Ishikawa (cell line): ENCODE measurements at regions not wholly inside any gene's neighbourhood (a gene's known extent, or its start where the extent isn't known, plus 50 kb on each side); places are given as distances from the start of the nearest gene placed in this dataset.

ENCODE experiments used
- CEBPB ChIP-seq: IDR thresholded peaks from 2 replicates; pipeline ENCODE4 v1.6.1; 2012
- CREB1 ChIP-seq: IDR thresholded peaks from 2 replicates; pipeline ENCODE4 v1.6.1; 2012; ENCODE audit warnings: low read depth
- EGR1 ChIP-seq: IDR thresholded peaks from 2 replicates; pipeline ENCODE4 v1.6.1; 2012
- EP300 ChIP-seq: IDR thresholded peaks from 2 replicates; pipeline ENCODE4 v1.6.1; 2012; ENCODE audit warnings: borderline replicate concordance
- FOXM1 ChIP-seq: IDR thresholded peaks from 2 replicates; pipeline ENCODE4 v1.6.1; 2012; ENCODE audit warnings: low read depth, borderline replicate concordance
- RAD21 ChIP-seq: IDR thresholded peaks from 2 replicates; pipeline ENCODE4 v1.6.1; 2012; ENCODE audit warnings: low read depth
- TAF1 ChIP-seq: IDR thresholded peaks from 2 replicates; pipeline ENCODE4 v1.6.1; 2012; ENCODE audit warnings: low read depth, mild to moderate bottlenecking
- TCF12 ChIP-seq: IDR thresholded peaks from 2 replicates; pipeline ENCODE4 v1.6.1; 2012; ENCODE audit warnings: low read depth
- TEAD4 ChIP-seq: IDR thresholded peaks from 2 replicates; pipeline ENCODE4 v1.6.1; 2012
- YY1 ChIP-seq: IDR thresholded peaks from 2 replicates; pipeline ENCODE4 v1.6.1; 2012; ENCODE audit warnings: low read depth
- ZBTB7A ChIP-seq: IDR thresholded peaks from 2 replicates; pipeline ENCODE4 v1.6.1; 2012; ENCODE audit warnings: low read depth
- TF ChIP-seq, protein P1 (sequence below): IDR thresholded peaks from 2 replicates; pipeline ENCODE4 v1.6.1; 2012; ENCODE audit warnings: low read depth, mild to moderate bottlenecking
- TF ChIP-seq, protein P2 (sequence below): IDR thresholded peaks from 2 replicates; pipeline ENCODE4 v1.6.1; 2012
- TF ChIP-seq, protein P3 (sequence below): IDR thresholded peaks from 2 replicates; pipeline ENCODE4 v1.6.1; 2012

DNA sequence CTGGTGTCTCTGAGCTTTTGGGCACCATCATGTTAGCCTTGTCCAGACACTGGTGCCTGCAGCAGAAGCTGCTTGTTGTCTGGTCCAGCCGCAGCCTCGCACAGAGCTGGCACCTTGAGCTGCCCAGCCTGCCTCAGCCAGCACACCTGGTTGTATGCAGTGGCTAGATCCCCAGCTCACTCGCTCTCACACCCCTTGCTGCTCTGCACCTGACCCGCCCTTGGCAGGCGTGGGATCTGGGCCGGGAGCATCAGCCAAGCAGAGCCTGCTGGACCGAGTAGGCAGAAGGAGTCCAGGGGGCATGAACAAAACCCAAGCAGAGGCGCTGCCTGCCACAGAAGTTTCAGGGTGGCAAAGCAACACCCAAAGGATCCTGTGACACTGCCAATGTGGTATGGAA, 79.7 kb upstream of the ITGB1 start:
- TF ChIP-seq CEBPB = no peak
- TF ChIP-seq RAD21 = no peak
- TF ChIP-seq TCF12 = no peak
- no peak for TF ChIP-seq YY1
- no peak for TF ChIP-seq EP300
- TF ChIP-seq, protein P1, sequence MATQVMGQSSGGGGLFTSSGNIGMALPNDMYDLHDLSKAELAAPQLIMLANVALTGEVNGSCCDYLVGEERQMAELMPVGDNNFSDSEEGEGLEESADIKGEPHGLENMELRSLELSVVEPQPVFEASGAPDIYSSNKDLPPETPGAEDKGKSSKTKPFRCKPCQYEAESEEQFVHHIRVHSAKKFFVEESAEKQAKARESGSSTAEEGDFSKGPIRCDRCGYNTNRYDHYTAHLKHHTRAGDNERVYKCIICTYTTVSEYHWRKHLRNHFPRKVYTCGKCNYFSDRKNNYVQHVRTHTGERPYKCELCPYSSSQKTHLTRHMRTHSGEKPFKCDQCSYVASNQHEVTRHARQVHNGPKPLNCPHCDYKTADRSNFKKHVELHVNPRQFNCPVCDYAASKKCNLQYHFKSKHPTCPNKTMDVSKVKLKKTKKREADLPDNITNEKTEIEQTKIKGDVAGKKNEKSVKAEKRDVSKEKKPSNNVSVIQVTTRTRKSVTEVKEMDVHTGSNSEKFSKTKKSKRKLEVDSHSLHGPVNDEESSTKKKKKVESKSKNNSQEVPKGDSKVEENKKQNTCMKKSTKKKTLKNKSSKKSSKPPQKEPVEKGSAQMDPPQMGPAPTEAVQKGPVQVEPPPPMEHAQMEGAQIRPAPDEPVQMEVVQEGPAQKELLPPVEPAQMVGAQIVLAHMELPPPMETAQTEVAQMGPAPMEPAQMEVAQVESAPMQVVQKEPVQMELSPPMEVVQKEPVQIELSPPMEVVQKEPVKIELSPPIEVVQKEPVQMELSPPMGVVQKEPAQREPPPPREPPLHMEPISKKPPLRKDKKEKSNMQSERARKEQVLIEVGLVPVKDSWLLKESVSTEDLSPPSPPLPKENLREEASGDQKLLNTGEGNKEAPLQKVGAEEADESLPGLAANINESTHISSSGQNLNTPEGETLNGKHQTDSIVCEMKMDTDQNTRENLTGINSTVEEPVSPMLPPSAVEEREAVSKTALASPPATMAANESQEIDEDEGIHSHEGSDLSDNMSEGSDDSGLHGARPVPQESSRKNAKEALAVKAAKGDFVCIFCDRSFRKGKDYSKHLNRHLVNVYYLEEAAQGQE = no peak
- TF ChIP-seq, protein P2, sequence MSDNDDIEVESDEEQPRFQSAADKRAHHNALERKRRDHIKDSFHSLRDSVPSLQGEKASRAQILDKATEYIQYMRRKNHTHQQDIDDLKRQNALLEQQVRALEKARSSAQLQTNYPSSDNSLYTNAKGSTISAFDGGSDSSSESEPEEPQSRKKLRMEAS = no peak
- TF ChIP-seq TAF1 = no peak
- TF ChIP-seq FOXM1 = no peak
- no peak for TF ChIP-seq CREB1
- TF ChIP-seq EGR1 = no peak
- TF ChIP-seq ZBTB7A = no peak
- TF ChIP-seq, protein P3, sequence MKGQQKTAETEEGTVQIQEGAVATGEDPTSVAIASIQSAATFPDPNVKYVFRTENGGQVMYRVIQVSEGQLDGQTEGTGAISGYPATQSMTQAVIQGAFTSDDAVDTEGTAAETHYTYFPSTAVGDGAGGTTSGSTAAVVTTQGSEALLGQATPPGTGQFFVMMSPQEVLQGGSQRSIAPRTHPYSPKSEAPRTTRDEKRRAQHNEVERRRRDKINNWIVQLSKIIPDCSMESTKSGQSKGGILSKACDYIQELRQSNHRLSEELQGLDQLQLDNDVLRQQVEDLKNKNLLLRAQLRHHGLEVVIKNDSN = no peak
- TF ChIP-seq TEAD4 = no peak
